Fibroblast of lung (primary cell): ENCODE measurements at regions not wholly inside any gene's neighbourhood (a gene's known extent, or its start where the extent isn't known, plus 50 kb on each side); places are given as distances from the start of the nearest gene placed in this dataset.

ENCODE experiments used
- EZH2 ChIP-seq: IDR thresholded peaks from 2 replicates; pipeline ENCODE4 v1.5.1; 2012; ENCODE audit warnings: low read length, control low read depth, mild to moderate bottlenecking; ENCODE audit errors: missing control alignments
- TF ChIP-seq, protein P1 (sequence below), 2 donors: IDR thresholded peaks in 1 of 2; conservative IDR thresholded peaks in 1 of 2; 1 replicate in 1 of 2; 2 replicates in 1 of 2; pipeline ENCODE4 v1.5.1; 2011 to 2012; ENCODE audit warnings: low read length in 2 of 2, control low read depth in 1 of 2, inconsistent platforms in 1 of 2, low read depth in 1 of 2, mild to moderate bottlenecking in 1 of 2

DNA sequence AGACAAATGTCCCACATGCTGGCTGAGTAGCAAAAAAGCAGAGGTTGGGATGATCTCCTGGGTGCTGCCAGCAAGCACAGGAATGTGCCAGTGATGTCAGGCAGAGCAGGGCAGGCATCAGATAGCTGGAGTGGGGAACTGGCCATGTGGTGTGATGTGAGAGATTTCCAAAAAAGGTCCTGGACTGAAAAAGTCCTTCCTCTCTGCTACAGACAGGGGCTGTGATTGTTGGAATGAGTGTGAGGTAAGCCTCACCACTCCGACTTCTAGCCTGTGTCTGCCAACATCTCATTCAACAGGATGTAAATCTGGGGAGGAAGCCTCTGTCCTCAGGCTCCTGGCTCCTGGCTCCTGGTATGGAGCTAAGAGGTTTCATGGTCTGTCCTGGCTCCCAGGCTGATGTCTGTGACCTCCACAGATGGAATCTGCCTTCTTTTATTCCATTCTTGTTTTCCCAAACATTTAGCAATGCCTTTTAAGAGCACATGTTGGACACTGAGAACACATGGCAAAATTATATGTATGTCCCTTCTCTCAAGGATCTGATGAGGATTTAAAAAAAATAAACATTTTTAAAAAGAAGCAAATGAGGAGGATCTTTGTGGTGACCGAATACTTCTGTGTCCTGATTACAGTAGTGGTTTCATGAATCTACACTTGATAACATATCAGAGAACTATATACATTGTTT is 50.1 kb upstream of the STK38L start:
- TF ChIP-seq, protein P1, sequence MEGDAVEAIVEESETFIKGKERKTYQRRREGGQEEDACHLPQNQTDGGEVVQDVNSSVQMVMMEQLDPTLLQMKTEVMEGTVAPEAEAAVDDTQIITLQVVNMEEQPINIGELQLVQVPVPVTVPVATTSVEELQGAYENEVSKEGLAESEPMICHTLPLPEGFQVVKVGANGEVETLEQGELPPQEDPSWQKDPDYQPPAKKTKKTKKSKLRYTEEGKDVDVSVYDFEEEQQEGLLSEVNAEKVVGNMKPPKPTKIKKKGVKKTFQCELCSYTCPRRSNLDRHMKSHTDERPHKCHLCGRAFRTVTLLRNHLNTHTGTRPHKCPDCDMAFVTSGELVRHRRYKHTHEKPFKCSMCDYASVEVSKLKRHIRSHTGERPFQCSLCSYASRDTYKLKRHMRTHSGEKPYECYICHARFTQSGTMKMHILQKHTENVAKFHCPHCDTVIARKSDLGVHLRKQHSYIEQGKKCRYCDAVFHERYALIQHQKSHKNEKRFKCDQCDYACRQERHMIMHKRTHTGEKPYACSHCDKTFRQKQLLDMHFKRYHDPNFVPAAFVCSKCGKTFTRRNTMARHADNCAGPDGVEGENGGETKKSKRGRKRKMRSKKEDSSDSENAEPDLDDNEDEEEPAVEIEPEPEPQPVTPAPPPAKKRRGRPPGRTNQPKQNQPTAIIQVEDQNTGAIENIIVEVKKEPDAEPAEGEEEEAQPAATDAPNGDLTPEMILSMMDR (conservative IDR thresholded peaks at IDR 0.05 in 1 of 2, IDR thresholded peaks at IDR 0.05 in 1 of 2; ENCODE audit: low read depth in 1 of 2, low read length in 2 of 2): no peak
- no peak for TF ChIP-seq EZH2
